Caco-2 (cell line): ENCODE measurements at regions not wholly inside any gene's neighbourhood (a gene's known extent, or its start where the extent isn't known, plus 50 kb on each side); places are given as distances from the start of the nearest gene placed in this dataset.

ENCODE experiments used
- BruUV-seq: library from RNA; stranded (reverse); fragments of 400-500 nt; replicated peaks from 2 replicates; lab custom pipeline; 2021; lab: Mats Ljungman, UMichigan
- CTCF ChIA-PET: fragments of 300-600 bp; sonication (Branson Sonifier 250); formaldehyde crosslinking; loops from one replicate; lab custom pipeline; 2022; ENCODE audit warnings: antibody characterized with exemption; lab: Charles Lee
- POLR2A ChIA-PET: fragments of 300-600 bp; sonication (Branson Sonifier 250); formaldehyde crosslinking; loops from one replicate; lab custom pipeline; 2022; ENCODE audit warnings: antibody characterized with exemption; lab: Charles Lee
- DNase-seq, 2 experiments: peaks; one replicate each; pipeline versions ENCODE4 v3.0.0 to v3.0.0-alpha.2; 2020 to 2022
- H3K27me3 ChIP-seq: replicated peaks from 2 replicates; pipeline ENCODE4 v1.6.0; 2011; ENCODE audit warnings: low read length; ENCODE audit not compliant: control insufficient read depth, insufficient read depth
- H3K36me3 ChIP-seq: 2 replicates; pipeline ENCODE4 v1.5.1; 2011; ENCODE audit warnings: low read length; ENCODE audit not compliant: control insufficient read depth, insufficient read depth
- H3K4me1 ChIP-seq: fragments of 250-450 bp; sonication (Bioruptor Pico); 2 replicates; pipeline ENCODE4 v1.5.1; 2020; ENCODE audit warnings: mild to moderate bottlenecking
- H3K4me3 ChIP-seq: 2 replicates; pipeline ENCODE4 v1.5.1; 2011; ENCODE audit warnings: low read depth, mild to moderate bottlenecking, control low read depth, low read length
- H3K9me3 ChIP-seq: fragments of 250-450 bp; sonication (Bioruptor Pico); 2 replicates; pipeline ENCODE4 v1.5.1; 2020; ENCODE audit warnings: mild to moderate bottlenecking, moderate library complexity
- H3K27ac Mint-ChIP-seq: one replicate; pipeline ENCODE4 v1.8.0; 2022; ENCODE audit warnings: mixed read lengths; ENCODE audit not compliant: unreplicated experiment
- H3K27me3 Mint-ChIP-seq: one replicate; pipeline ENCODE4 v1.8.0; 2022; ENCODE audit warnings: mixed read lengths; ENCODE audit not compliant: insufficient read depth, unreplicated experiment
- H3K36me3 Mint-ChIP-seq: one replicate; pipeline ENCODE4 v1.8.0; 2022; ENCODE audit warnings: mild to moderate bottlenecking, mixed read lengths; ENCODE audit not compliant: insufficient read depth, unreplicated experiment
- H3K4me1 Mint-ChIP-seq: one replicate; pipeline ENCODE4 v1.8.0; 2022; ENCODE audit warnings: low read depth, mixed read lengths; ENCODE audit not compliant: unreplicated experiment
- H3K4me3 Mint-ChIP-seq: one replicate; pipeline ENCODE4 v1.8.0; 2022; ENCODE audit warnings: mild to moderate bottlenecking, moderate library complexity, mixed read lengths; ENCODE audit not compliant: unreplicated experiment
- H3K9me3 Mint-ChIP-seq: one replicate; pipeline ENCODE4 v1.8.0; 2022; ENCODE audit warnings: mixed read lengths; ENCODE audit not compliant: unreplicated experiment
- intact Hi-C: fragments of 100-400 bp; cut with micrococcal nuclease; formaldehyde crosslinking; loops from one replicate; pipeline ENCODE4 v1.10.0; 2022; ENCODE audit not compliant: unreplicated experiment
- TF ChIP-seq, protein P1 (sequence below), 2 experiments: fragments of 200-600 bp in 1 of 2; IDR thresholded peaks; 1 replicate in 1 of 2; 2 replicates in 1 of 2; pipeline versions ENCODE4 v1.5.1 to v1.8.0; 2011 to 2022; ENCODE audit warnings: antibody characterized with exemption in 1 of 2, control low read depth in 1 of 2, inconsistent platforms in 1 of 2, low read depth in 1 of 2, low read length in 1 of 2, mild to moderate bottlenecking in 1 of 2, moderate library complexity in 1 of 2; ENCODE audit not compliant: insufficient read depth in 1 of 2, severe bottlenecking in 1 of 2, unreplicated experiment in 1 of 2

DNA sequence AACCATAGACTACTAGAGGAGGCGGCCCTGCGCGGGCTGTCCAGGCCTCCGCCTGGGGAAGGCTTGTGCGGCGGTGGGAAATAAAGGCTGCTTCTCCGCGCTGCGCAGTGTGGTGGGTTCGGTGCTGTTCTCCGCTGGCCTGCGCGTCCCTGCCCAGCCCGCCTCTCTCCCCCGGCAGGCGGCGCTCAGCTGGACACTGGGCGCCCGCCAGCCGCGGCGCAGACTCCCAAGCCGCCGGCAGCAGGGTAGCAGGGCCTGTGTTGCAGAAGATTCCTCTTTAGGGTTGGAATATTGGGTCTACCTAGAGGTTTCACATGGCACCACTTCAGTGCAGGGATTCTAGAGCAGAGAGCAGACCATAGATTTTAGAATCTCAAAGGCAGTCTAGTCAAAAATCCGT is 66.1 kb upstream of the ZPBP start:
- Histone ChIP-seq H3K4me3 (no peak overlapping the region), H3K9me3 (no peaks in the 10 kb centered on the region), H3K27me3 (no peaks in the 10 kb centered on the region), H3K36me3 (no peaks in the 10 kb centered on the region), H3K4me1 (no peaks in the 10 kb centered on the region)
- TF ChIP-seq, protein P1, sequence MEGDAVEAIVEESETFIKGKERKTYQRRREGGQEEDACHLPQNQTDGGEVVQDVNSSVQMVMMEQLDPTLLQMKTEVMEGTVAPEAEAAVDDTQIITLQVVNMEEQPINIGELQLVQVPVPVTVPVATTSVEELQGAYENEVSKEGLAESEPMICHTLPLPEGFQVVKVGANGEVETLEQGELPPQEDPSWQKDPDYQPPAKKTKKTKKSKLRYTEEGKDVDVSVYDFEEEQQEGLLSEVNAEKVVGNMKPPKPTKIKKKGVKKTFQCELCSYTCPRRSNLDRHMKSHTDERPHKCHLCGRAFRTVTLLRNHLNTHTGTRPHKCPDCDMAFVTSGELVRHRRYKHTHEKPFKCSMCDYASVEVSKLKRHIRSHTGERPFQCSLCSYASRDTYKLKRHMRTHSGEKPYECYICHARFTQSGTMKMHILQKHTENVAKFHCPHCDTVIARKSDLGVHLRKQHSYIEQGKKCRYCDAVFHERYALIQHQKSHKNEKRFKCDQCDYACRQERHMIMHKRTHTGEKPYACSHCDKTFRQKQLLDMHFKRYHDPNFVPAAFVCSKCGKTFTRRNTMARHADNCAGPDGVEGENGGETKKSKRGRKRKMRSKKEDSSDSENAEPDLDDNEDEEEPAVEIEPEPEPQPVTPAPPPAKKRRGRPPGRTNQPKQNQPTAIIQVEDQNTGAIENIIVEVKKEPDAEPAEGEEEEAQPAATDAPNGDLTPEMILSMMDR (IDR thresholded peaks at IDR 0.05; ENCODE audit: insufficient read depth in 1 of 2, low read depth in 1 of 2, low read length in 1 of 2, severe bottlenecking in 1 of 2, unreplicated experiment in 1 of 2): no peak
- H3K4me1 Mint-ChIP-seq: no peaks in the 10 kb centered on the region
- H3K27ac Mint-ChIP-seq: no peak overlapping the region
- ChIA-PET POLR2A (no interaction called here), CTCF (no interaction called here)
- H3K27me3 Mint-ChIP-seq: peaks cover 13% of the 10 kb centered on the region
- DNase-seq: no peak
- no TSS peak for BruUV-seq
- no peaks in the 10 kb centered on the region for H3K36me3 Mint-ChIP-seq
- no peak overlapping the region for H3K4me3 Mint-ChIP-seq
- intact Hi-C loops: no loop called here
- H3K9me3 Mint-ChIP-seq: no peaks in the 10 kb centered on the region

- Histone ChIP-seq H3K4me3 (no peak overlapping the region), H3K36me3 (no peaks in the 10 kb centered on the region), H3K9me3 (no peaks in the 10 kb centered on the region), H3K4me1 (no peaks in the 10 kb centered on the region), H3K27me3 (no peaks in the 10 kb centered on the region)
- H3K27ac Mint-ChIP-seq: no peak overlapping the region
- intact Hi-C loops: no loop called here
- ChIA-PET POLR2A (no interaction called here), CTCF (no interaction called here)
- no TSS peak for BruUV-seq
- H3K27me3 Mint-ChIP-seq: peaks cover 13% of the 10 kb centered on the region
- DNase-seq: no peak
- no peak overlapping the region for H3K4me3 Mint-ChIP-seq
- no peaks in the 10 kb centered on the region for H3K4me1 Mint-ChIP-seq
- TF ChIP-seq, protein P1 (IDR thresholded peaks at IDR 0.05; ENCODE audit: insufficient read depth in 1 of 2, low read depth in 1 of 2, low read length in 1 of 2, severe bottlenecking in 1 of 2, unreplicated experiment in 1 of 2): no peak
- H3K36me3 Mint-ChIP-seq: no peaks in the 10 kb centered on the region
- H3K9me3 Mint-ChIP-seq: no peaks in the 10 kb centered on the region
Measured at GRCh38 chr7:50156706-50157105, 63.7 kb upstream of the ZPBP start.

DNA sequence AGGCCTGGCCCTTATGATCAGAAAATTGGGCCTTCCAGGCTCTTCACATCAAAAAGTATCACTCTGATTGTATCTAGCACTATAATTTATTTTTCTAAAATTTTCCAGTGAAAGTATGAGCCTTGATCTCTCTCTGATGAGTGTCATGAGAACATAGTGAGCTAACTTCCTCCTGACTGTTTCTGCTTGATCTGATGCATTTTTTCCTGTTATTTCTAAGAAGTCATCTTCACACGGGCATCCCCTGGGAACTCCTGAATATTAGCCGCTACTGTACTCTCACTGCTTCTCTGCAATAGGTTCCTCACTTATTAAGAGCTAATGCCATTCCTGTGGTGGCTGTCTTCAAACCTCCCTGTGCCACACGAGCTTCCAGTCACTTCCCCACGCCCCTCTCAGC is 63.1 kb upstream of the ZPBP start:
- H3K4me1 Mint-ChIP-seq: no peaks in the 10 kb centered on the region
- DNase-seq: no peak
- Histone ChIP-seq H3K27me3 (no peaks in the 10 kb centered on the region), H3K4me3 (no peak overlapping the region), H3K4me1 (no peaks in the 10 kb centered on the region), H3K36me3 (no peaks in the 10 kb centered on the region), H3K9me3 (no peaks in the 10 kb centered on the region)
- no peak overlapping the region for H3K27ac Mint-ChIP-seq
- POLR2A ChIA-PET: no interaction called here
- intact Hi-C loops: no loop called here
- no peaks in the 10 kb centered on the region for H3K36me3 Mint-ChIP-seq
- CTCF ChIA-PET: no interaction called here
- no peak overlapping the region for H3K4me3 Mint-ChIP-seq
- no TSS peak for BruUV-seq
- TF ChIP-seq, protein P1 (IDR thresholded peaks at IDR 0.05; ENCODE audit: insufficient read depth in 1 of 2, low read depth in 1 of 2, low read length in 1 of 2, severe bottlenecking in 1 of 2, unreplicated experiment in 1 of 2): no peak
- H3K9me3 Mint-ChIP-seq: no peaks in the 10 kb centered on the region
- peaks cover 13% of the 10 kb centered on the region for H3K27me3 Mint-ChIP-seq
